HepG2 (cell line): ENCODE measurements at regions not wholly inside any gene's neighbourhood (a gene's known extent, or its start where the extent isn't known, plus 50 kb on each side); places are given as distances from the start of the nearest gene placed in this dataset.

ENCODE experiments used
- ATAC-seq: fragments of 200-7000 bp; cut with Tn5 transposase; 3 replicates; pipeline ENCODE4 v1.9.1; 2020; ENCODE audit warnings: mild to moderate bottlenecking, moderate library complexity
- BruUV-seq: library from RNA; stranded (reverse); fragments of 400-500 nt; replicated peaks from 2 replicates; lab custom pipeline; 2021; lab: Mats Ljungman, UMichigan
- CTCF ChIA-PET: fragments of 300-600 bp; formaldehyde crosslinking; extraction: SDS; loops from one replicate; lab custom pipeline; 2021; ENCODE audit warnings: low total read pairs, inconsistent platforms, low intra/inter-chr PET ratio; lab: Yijun Ruan, JAX
- POLR2A ChIA-PET: fragments of 350-600 bp; sonication (Branson Sonifier 250); formaldehyde crosslinking; loops from one replicate; lab custom pipeline; 2020; ENCODE audit warnings: antibody characterized with exemption, inconsistent platforms; lab: Yijun Ruan, JAX
- DNase-seq: peaks from one replicate; pipeline ENCODE4 v3.0.0-alpha.2; 2015; ENCODE audit warnings: low spot score
- FAIRE-seq: peaks from 3 replicates; lab custom pipeline; 2011; peaks lifted over from hg19 to GRCh38; lab: Jason Lieb, UNC
- H2AFZ ChIP-seq: one replicate; pipeline ENCODE4 v1.6.1; 2011; ENCODE audit warnings: low read length, inconsistent platforms
- H3K27ac ChIP-seq: fragments of 300-600 bp; 3 replicates; pipeline ENCODE4 v1.8.0; 2011; ENCODE audit warnings: mixed run types, mild to moderate bottlenecking, mixed read lengths, low read length, inconsistent platforms; ENCODE audit not compliant: insufficient read depth; ENCODE audit errors: extremely low read length
- H3K27me3 ChIP-seq, 2 experiments: fragments of 200-600 bp in 1 of 2; 2 replicates in 1 of 2; 3 replicates in 1 of 2; pipeline versions ENCODE4 v1.6.0 to v1.8.0; 2011; ENCODE audit warnings: low read length in 2 of 2, mild to moderate bottlenecking in 2 of 2, moderate library complexity in 2 of 2, inconsistent platforms in 1 of 2; ENCODE audit not compliant: insufficient read depth in 2 of 2, control insufficient read depth in 1 of 2
- H3K36me3 ChIP-seq, 2 experiments: fragments of 200-600 bp in 1 of 2; replicated peaks in 1 of 2; 2 replicates in 1 of 2; 3 replicates in 1 of 2; pipeline versions ENCODE4 v1.5.1 to v1.8.0; 2011; ENCODE audit warnings: low read length in 2 of 2, inconsistent platforms in 1 of 2; ENCODE audit not compliant: insufficient read depth in 2 of 2, control insufficient read depth in 1 of 2
- H3K4me1 ChIP-seq: 2 replicates; pipeline ENCODE4 v1.5.1; 2012; ENCODE audit warnings: low read length, inconsistent platforms; ENCODE audit not compliant: insufficient read depth
- H3K4me2 ChIP-seq: 2 replicates; pipeline ENCODE4 v1.6.0; 2011; ENCODE audit warnings: low read depth, low read length, inconsistent platforms
- H3K4me3 ChIP-seq, 3 experiments: fragments of 200-600 bp in 1 of 3; sonication (generic), shearing (Covaris generic) in 1 of 3; replicated peaks in 1 of 3; 2 replicates each; pipeline ENCODE4 v1.5.1; 2011 to 2016; ENCODE audit warnings: low read length in 3 of 3, inconsistent platforms in 2 of 3, low read depth in 2 of 3, mild to moderate bottlenecking in 2 of 3, control low read depth in 1 of 3, mixed read lengths in 1 of 3; ENCODE audit not compliant: insufficient read depth in 1 of 3
- H3K79me2 ChIP-seq: one replicate; pipeline ENCODE4 v1.6.1; 2011; ENCODE audit warnings: low read length, inconsistent platforms; ENCODE audit not compliant: insufficient read depth
- H3K9ac ChIP-seq: 2 replicates; pipeline ENCODE4 v1.6.0; 2011; ENCODE audit warnings: mild to moderate bottlenecking, low read depth, low read length, inconsistent platforms; ENCODE audit not compliant: insufficient read depth
- H3K9me3 ChIP-seq: 2 replicates; pipeline ENCODE4 v1.5.1; 2012; ENCODE audit warnings: mild to moderate bottlenecking, low read length
- H4K20me1 ChIP-seq: 2 replicates; pipeline ENCODE4 v1.6.0; 2011; ENCODE audit warnings: inconsistent platforms, mild to moderate bottlenecking, low read length, moderate library complexity; ENCODE audit not compliant: insufficient read depth
- ATF1 ChIP-seq: IDR thresholded peaks from 2 replicates; pipeline ENCODE4 v1.6.1; 2016; ENCODE audit warnings: mild to moderate bottlenecking, control low read depth
- DNMT3B ChIP-seq: conservative IDR thresholded peaks from 2 replicates; pipeline ENCODE4 v1.6.1; 2016; ENCODE audit warnings: missing biosample characterization, control low read depth
- NKX3-1 ChIP-seq: sonication (generic); formaldehyde crosslinking; IDR thresholded peaks from 2 replicates; pipeline ENCODE4 v1.5.0; 2020; ENCODE audit warnings: missing genetic modification reagents
- PAWR ChIP-seq: sonication (generic); formaldehyde crosslinking; IDR thresholded peaks from 2 replicates; pipeline ENCODE4 v1.4.0; 2020; ENCODE audit warnings: missing genetic modification reagents, mild to moderate bottlenecking, borderline replicate concordance
- ZBTB8A ChIP-seq: sonication (generic); formaldehyde crosslinking; IDR thresholded peaks from 2 replicates; pipeline ENCODE4 v1.4.0; 2020; ENCODE audit warnings: mild to moderate bottlenecking, low read depth, missing genetic modification reagents, borderline replicate concordance
- ZNF264 ChIP-seq: sonication (generic); formaldehyde crosslinking; IDR thresholded peaks from 2 replicates; pipeline ENCODE4 v1.4.0; 2020; ENCODE audit warnings: missing genetic modification reagents
- ZNF333 ChIP-seq: sonication (generic); formaldehyde crosslinking; IDR thresholded peaks from 2 replicates; pipeline ENCODE4 v1.4.0; 2020; ENCODE audit warnings: mild to moderate bottlenecking, missing genetic modification reagents, borderline replicate concordance
- ZNF354B ChIP-seq: sonication (generic); formaldehyde crosslinking; IDR thresholded peaks from 2 replicates; pipeline ENCODE4 v1.8.0; 2022; ENCODE audit warnings: mild to moderate bottlenecking, missing genetic modification reagents
- ZNF382 ChIP-seq: sonication (generic); formaldehyde crosslinking; IDR thresholded peaks from 2 replicates; pipeline ENCODE4 v1.5.0; 2020; ENCODE audit warnings: missing genetic modification reagents, mild to moderate bottlenecking, borderline replicate concordance
- ZNF460 ChIP-seq: sonication (generic); formaldehyde crosslinking; IDR thresholded peaks from 2 replicates; pipeline ENCODE4 v1.5.1; 2020; ENCODE audit warnings: missing genetic modification reagents, mild to moderate bottlenecking, borderline replicate concordance
- WGBS: methylation state at CpG from one replicate; pipeline ENCODE4 v1.1.6; 2017; ENCODE audit warnings: low lambda C conversion rate; 5-methylcytosine and 5-hydroxymethylcytosine counted together
- in situ Hi-C: cut with HindIII; loops from 2 replicates; pipeline ENCODE4 v1.10.0; 2017; ENCODE audit warnings: low pct_unique_long_range_greater_than_20kb; ENCODE audit not compliant: extremely low pct_ligation_motif_present
- intact Hi-C: fragments of 100-400 bp; cut with micrococcal nuclease; formaldehyde crosslinking; loops from one replicate; pipeline ENCODE4 v1.10.0; 2022; ENCODE audit not compliant: unreplicated experiment
- TF ChIP-seq, protein P1 (sequence below): sonication (generic); formaldehyde crosslinking; IDR thresholded peaks from 2 replicates; pipeline ENCODE4 v1.5.0; 2020; ENCODE audit warnings: missing genetic modification reagents
- TF ChIP-seq, protein P2 (sequence below): sonication (generic); formaldehyde crosslinking; IDR thresholded peaks from 2 replicates; pipeline ENCODE4 v1.9.0; 2022; ENCODE audit warnings: low read depth, missing genetic modification reagents
- TF ChIP-seq, protein P3 (sequence below): sonication (generic); formaldehyde crosslinking; conservative IDR thresholded peaks from 2 replicates; pipeline ENCODE4 v1.8.0; 2022; ENCODE audit warnings: missing genetic modification reagents

DNA sequence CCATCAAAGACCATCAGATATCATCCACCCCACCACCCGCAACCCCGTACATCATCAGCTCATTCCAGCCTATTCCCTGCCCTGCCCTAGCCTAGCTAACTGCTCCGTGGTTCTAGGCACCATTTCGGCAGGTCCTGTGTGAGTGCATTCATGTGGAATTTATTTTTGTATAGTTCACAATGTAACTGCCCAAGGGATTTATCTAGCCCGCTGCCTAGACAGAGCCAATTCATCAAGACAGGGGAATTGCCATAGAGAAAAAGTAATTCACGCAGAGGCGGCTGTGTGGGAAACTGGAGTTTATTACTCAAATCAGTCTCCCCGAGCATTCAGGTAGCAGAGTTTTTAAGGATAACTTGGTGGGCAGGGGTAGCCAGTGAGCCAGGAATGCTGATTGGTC, 109.2 kb upstream of the UBL3 start:
- no TSS peak for BruUV-seq
- no peak for TF ChIP-seq ZBTB8A (CRISPR knock-in tag)
- TF ChIP-seq, protein P1, sequence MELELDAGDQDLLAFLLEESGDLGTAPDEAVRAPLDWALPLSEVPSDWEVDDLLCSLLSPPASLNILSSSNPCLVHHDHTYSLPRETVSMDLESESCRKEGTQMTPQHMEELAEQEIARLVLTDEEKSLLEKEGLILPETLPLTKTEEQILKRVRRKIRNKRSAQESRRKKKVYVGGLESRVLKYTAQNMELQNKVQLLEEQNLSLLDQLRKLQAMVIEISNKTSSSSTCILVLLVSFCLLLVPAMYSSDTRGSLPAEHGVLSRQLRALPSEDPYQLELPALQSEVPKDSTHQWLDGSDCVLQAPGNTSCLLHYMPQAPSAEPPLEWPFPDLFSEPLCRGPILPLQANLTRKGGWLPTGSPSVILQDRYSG (CRISPR knock-in tag) = no peak
- TF ChIP-seq NKX3-1 (CRISPR knock-in tag) = no peak
- TF ChIP-seq, protein P2, sequence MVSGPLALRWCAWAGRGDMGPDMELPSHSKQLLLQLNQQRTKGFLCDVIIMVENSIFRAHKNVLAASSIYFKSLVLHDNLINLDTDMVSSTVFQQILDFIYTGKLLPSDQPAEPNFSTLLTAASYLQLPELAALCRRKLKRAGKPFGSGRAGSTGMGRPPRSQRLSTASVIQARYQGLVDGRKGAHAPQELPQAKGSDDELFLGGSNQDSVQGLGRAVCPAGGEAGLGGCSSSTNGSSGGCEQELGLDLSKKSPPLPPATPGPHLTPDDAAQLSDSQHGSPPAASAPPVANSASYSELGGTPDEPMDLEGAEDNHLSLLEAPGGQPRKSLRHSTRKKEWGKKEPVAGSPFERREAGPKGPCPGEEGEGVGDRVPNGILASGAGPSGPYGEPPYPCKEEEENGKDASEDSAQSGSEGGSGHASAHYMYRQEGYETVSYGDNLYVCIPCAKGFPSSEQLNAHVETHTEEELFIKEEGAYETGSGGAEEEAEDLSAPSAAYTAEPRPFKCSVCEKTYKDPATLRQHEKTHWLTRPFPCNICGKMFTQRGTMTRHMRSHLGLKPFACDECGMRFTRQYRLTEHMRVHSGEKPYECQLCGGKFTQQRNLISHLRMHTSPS = no peak
- no peak for TF ChIP-seq ZNF354B (CRISPR knock-in tag)
- TF ChIP-seq ZNF333 (CRISPR knock-in tag) = no peak
- TF ChIP-seq ZNF382 (CRISPR knock-in tag) = no peak
- TF ChIP-seq, protein P3, sequence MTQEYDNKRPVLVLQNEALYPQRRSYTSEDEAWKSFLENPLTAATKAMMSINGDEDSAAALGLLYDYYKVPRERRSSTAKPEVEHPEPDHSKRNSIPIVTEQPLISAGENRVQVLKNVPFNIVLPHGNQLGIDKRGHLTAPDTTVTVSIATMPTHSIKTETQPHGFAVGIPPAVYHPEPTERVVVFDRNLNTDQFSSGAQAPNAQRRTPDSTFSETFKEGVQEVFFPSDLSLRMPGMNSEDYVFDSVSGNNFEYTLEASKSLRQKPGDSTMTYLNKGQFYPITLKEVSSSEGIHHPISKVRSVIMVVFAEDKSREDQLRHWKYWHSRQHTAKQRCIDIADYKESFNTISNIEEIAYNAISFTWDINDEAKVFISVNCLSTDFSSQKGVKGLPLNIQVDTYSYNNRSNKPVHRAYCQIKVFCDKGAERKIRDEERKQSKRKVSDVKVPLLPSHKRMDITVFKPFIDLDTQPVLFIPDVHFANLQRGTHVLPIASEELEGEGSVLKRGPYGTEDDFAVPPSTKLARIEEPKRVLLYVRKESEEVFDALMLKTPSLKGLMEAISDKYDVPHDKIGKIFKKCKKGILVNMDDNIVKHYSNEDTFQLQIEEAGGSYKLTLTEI (CRISPR knock-in tag) = no peak
- TF ChIP-seq DNMT3B = no peak
- TF ChIP-seq PAWR (CRISPR knock-in tag) = no peak
- no peak for TF ChIP-seq ATF1 (CRISPR knock-in tag)
- no peak for TF ChIP-seq ZNF264 (CRISPR knock-in tag)
- no peak for TF ChIP-seq ZNF460 (CRISPR knock-in tag)
- no peak overlapping the region for H3K4me2 ChIP-seq
- no peak overlapping the region for H3K27ac ChIP-seq
- H3K9ac ChIP-seq = no peak overlapping the region
- in situ Hi-C loops = no loop called here
- no peak for FAIRE-seq
- no peaks in the 10 kb centered on the region for H3K36me3 ChIP-seq
- H3K9me3 ChIP-seq = no peaks in the 10 kb centered on the region
- peaks cover 7% of the 10 kb centered on the region for H3K4me1 ChIP-seq
- no peak overlapping the region for H2AFZ ChIP-seq
- POLR2A ChIA-PET = no interaction called here
- no peaks in the 10 kb centered on the region for H4K20me1 ChIP-seq
- 58% methylated on average over 8 of the region's 8 CpGs for WGBS
- intact Hi-C loops = no loop called here
- H3K27me3 ChIP-seq = peaks cover 0 to 19% of the 10 kb centered on the region in 2 experiments; a peak in 3 of 5 replicates
- H3K79me2 ChIP-seq = no peaks in the 10 kb centered on the region
- no peak overlapping the region for H3K4me3 ChIP-seq
- DNase-seq = no peak
- no peak for ATAC-seq
- CTCF ChIA-PET = no interaction called here
